Neural progenitor cell (in vitro differentiated cells): ENCODE measurements at regions not wholly inside any gene's neighbourhood (a gene's known extent, or its start where the extent isn't known, plus 50 kb on each side); places are given as distances from the start of the nearest gene placed in this dataset.

ENCODE experiments used
- DNase-seq: peaks from one replicate; pipeline ENCODE4 v3.0.0-alpha.2; 2016; ENCODE audit warnings: low spot score
- H2AFZ ChIP-seq: fragments of 200-600 bp; sonication (generic); replicated peaks from 2 replicates; pipeline ENCODE4 v1.6.1; 2016; ENCODE audit warnings: antibody characterized with exemption
- H3F3A ChIP-seq: fragments of 200-600 bp; sonication (generic); 2 replicates; pipeline ENCODE4 v1.6.1; 2016; ENCODE audit warnings: antibody characterized with exemption, low read depth
- H3K27ac ChIP-seq: fragments of 200-600 bp; sonication (generic); 2 replicates; pipeline ENCODE4 v1.5.1; 2016; ENCODE audit warnings: mild to moderate bottlenecking
- H3K27me3 ChIP-seq: fragments of 200-600 bp; sonication (generic); 2 replicates; pipeline ENCODE4 v1.6.1; 2016; ENCODE audit warnings: mild to moderate bottlenecking, moderate library complexity
- H3K36me3 ChIP-seq: fragments of 200-600 bp; sonication (generic); 2 replicates; pipeline ENCODE4 v1.5.1; 2016
- H3K4me1 ChIP-seq: fragments of 200-600 bp; sonication (generic); 2 replicates; pipeline ENCODE4 v1.6.1; 2016; ENCODE audit warnings: mixed run types
- H3K4me2 ChIP-seq: fragments of 200-600 bp; sonication (generic); 2 replicates; pipeline ENCODE4 v1.6.1; 2016
- H3K4me3 ChIP-seq: fragments of 200-600 bp; sonication (generic); 2 replicates; pipeline ENCODE4 v1.5.1; 2016
- H3K79me2 ChIP-seq: fragments of 200-600 bp; sonication (generic); 2 replicates; pipeline ENCODE4 v1.6.1; 2016; ENCODE audit warnings: low read depth
- H3K9ac ChIP-seq: fragments of 200-600 bp; sonication (generic); 2 replicates; pipeline ENCODE4 v1.6.1; 2016
- H3K9me3 ChIP-seq: fragments of 200-600 bp; sonication (generic); 2 replicates; pipeline ENCODE4 v1.5.1; 2016; ENCODE audit warnings: low read depth
- H4K20me1 ChIP-seq: fragments of 200-600 bp; sonication (generic); 2 replicates; pipeline ENCODE4 v1.6.1; 2016; ENCODE audit warnings: low read depth
- H3K27ac Mint-ChIP-seq: 3 replicates; pipeline ENCODE4 v1.8.0; 2021; ENCODE audit warnings: mixed read lengths
- H3K27me3 Mint-ChIP-seq: 2 replicates; pipeline ENCODE4 v1.8.0; 2022; ENCODE audit warnings: low read depth, mild to moderate bottlenecking, inconsistent platforms, moderate library complexity, mixed read lengths; ENCODE audit not compliant: insufficient read depth
- H3K36me3 Mint-ChIP-seq: 3 replicates; pipeline ENCODE4 v1.8.0; 2021; ENCODE audit warnings: mixed read lengths
- H3K4me1 Mint-ChIP-seq: 3 replicates; pipeline ENCODE4 v1.8.0; 2021; ENCODE audit warnings: mixed read lengths
- H3K4me3 Mint-ChIP-seq: 3 replicates; pipeline ENCODE4 v1.8.0; 2021; ENCODE audit warnings: mild to moderate bottlenecking, moderate library complexity, mixed read lengths
- H3K9me3 Mint-ChIP-seq: 3 replicates; pipeline ENCODE4 v1.8.0; 2020; ENCODE audit warnings: mixed read lengths
- EZH2 ChIP-seq: fragments of 200-600 bp; sonication (generic); IDR thresholded peaks from 2 replicates; pipeline ENCODE4 v1.6.1; 2017; ENCODE audit warnings: antibody characterized with exemption, mild to moderate bottlenecking, moderate library complexity
- EZH2phosphoT487 ChIP-seq: fragments of 200-600 bp; sonication (generic); IDR thresholded peaks from 2 replicates; pipeline ENCODE4 v1.6.1; 2017; ENCODE audit warnings: antibody characterized with exemption
- TF ChIP-seq, protein P1 (sequence below): fragments of 200-600 bp; sonication (generic); IDR thresholded peaks from 2 replicates; pipeline ENCODE4 v1.5.1; 2017; ENCODE audit warnings: antibody characterized with exemption, mild to moderate bottlenecking

DNA sequence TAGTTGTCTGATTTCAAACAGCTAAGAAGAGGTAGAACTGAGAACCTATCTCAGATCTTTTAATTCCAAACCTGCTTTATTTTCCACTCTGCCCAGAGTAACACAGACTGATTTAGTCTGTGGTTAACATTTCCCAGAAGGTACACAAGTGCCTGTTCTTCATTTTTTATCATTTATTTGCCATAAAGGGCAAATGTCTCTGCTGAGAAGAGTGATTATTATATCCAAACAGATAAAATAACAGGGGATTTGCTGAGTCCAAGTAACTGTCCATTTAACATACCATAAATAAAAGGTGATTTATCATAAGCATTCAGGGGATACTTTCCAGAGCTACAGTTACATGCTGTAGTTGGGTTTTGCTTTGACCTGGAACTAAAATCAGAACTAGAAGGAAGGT lies 617.7 kb downstream of the MBD2 start:
- Histone ChIP-seq H3K36me3 (no peaks in the 10 kb centered on the region), H3K4me3 (no peak overlapping the region), H2AFZ (no peak overlapping the region), H3K4me1 (no peaks in the 10 kb centered on the region), H3K27me3 (no peaks in the 10 kb centered on the region), H4K20me1 (no peaks in the 10 kb centered on the region), H3K79me2 (no peaks in the 10 kb centered on the region), H3K27ac (no peak overlapping the region), H3F3A (no peaks in the 10 kb centered on the region), H3K4me2 (no peak overlapping the region), H3K9ac (no peak overlapping the region), H3K9me3 (no peaks in the 10 kb centered on the region)
- TF ChIP-seq, protein P1, sequence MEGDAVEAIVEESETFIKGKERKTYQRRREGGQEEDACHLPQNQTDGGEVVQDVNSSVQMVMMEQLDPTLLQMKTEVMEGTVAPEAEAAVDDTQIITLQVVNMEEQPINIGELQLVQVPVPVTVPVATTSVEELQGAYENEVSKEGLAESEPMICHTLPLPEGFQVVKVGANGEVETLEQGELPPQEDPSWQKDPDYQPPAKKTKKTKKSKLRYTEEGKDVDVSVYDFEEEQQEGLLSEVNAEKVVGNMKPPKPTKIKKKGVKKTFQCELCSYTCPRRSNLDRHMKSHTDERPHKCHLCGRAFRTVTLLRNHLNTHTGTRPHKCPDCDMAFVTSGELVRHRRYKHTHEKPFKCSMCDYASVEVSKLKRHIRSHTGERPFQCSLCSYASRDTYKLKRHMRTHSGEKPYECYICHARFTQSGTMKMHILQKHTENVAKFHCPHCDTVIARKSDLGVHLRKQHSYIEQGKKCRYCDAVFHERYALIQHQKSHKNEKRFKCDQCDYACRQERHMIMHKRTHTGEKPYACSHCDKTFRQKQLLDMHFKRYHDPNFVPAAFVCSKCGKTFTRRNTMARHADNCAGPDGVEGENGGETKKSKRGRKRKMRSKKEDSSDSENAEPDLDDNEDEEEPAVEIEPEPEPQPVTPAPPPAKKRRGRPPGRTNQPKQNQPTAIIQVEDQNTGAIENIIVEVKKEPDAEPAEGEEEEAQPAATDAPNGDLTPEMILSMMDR = no peak
- TF ChIP-seq EZH2 (no peak), EZH2phosphoT487 (no peak)
- Mint-ChIP-seq H3K27ac (no peak overlapping the region), H3K27me3 (no peaks in the 10 kb centered on the region), H3K9me3 (no peaks in the 10 kb centered on the region), H3K4me3 (no peak overlapping the region), H3K4me1 (no peaks in the 10 kb centered on the region), H3K36me3 (no peaks in the 10 kb centered on the region)
- no peak for DNase-seq

DNA sequence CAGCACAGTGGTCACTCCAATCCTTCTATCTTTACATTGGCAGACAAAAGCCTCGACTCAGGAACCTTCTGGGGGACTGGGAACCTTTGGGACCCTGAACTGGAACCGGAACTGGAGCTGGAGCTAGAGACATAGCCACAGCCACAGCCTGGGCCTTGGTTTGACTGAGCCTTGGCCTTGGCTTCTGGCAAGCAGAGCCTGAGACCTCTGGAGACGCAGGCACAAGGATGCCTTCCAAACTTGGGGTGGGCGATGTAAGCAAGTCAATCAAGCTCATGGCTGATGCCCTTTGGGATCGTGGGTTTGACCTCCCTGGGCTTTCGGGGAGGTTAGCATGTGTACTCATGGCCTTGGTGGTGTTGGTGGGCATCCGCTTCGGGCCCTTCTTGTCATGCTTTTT lies 619.3 kb downstream of the MBD2 start:
- Mint-ChIP-seq H3K27ac (no peak overlapping the region), H3K27me3 (no peaks in the 10 kb centered on the region), H3K4me1 (no peaks in the 10 kb centered on the region), H3K9me3 (no peaks in the 10 kb centered on the region), H3K36me3 (no peaks in the 10 kb centered on the region), H3K4me3 (no peak overlapping the region)
- Histone ChIP-seq H3K4me3 (no peak overlapping the region), H3K4me2 (no peak overlapping the region), H3K4me1 (no peaks in the 10 kb centered on the region), H3K9ac (no peak overlapping the region), H2AFZ (no peak overlapping the region), H3K36me3 (no peaks in the 10 kb centered on the region), H3K79me2 (no peaks in the 10 kb centered on the region), H3K27me3 (no peaks in the 10 kb centered on the region), H3F3A (no peaks in the 10 kb centered on the region), H3K9me3 (no peaks in the 10 kb centered on the region), H3K27ac (no peak overlapping the region), H4K20me1 (no peaks in the 10 kb centered on the region)
- no peak for TF ChIP-seq EZH2
- no peak for TF ChIP-seq EZH2phosphoT487
- TF ChIP-seq, protein P1 = no peak
- DNase-seq = no peak

DNA sequence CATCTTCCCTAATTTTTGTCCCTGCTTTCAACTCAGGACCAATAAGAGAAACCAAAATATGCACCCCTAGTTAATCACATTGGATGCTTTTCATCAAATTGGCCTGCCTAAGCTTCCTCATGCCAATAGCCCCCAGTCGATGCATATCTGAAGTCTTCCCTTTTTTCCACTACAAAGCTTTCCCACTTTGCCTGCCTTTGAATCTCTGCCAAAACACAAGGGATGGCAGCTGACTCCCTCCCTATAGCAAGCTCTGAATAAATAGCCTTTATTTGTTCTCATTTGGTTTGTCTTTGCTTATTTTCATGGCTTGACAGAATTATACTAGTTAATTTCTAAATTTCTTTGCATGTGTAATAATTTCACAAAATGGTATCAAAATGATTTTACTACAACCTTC lies 621.2 kb downstream of the MBD2 start:
- no peak overlapping the region for H3K4me3 Mint-ChIP-seq
- Histone ChIP-seq H3K79me2 (no peaks in the 10 kb centered on the region), H3K4me1 (peaks cover 3% of the 10 kb centered on the region), H3K9me3 (no peaks in the 10 kb centered on the region), H3K27me3 (no peaks in the 10 kb centered on the region), H3K4me3 (no peak overlapping the region), H3F3A (no peaks in the 10 kb centered on the region), H3K36me3 (no peaks in the 10 kb centered on the region), H2AFZ (no peak overlapping the region), H4K20me1 (no peaks in the 10 kb centered on the region), H3K9ac (no peak overlapping the region), H3K27ac (no peak overlapping the region), H3K4me2 (no peak overlapping the region)
- TF ChIP-seq, protein P1 = no peak
- no peaks in the 10 kb centered on the region for H3K27me3 Mint-ChIP-seq
- DNase-seq = no peak
- no peak overlapping the region for H3K27ac Mint-ChIP-seq
- H3K9me3 Mint-ChIP-seq = no peaks in the 10 kb centered on the region
- no peaks in the 10 kb centered on the region for H3K36me3 Mint-ChIP-seq
- no peaks in the 10 kb centered on the region for H3K4me1 Mint-ChIP-seq

DNA sequence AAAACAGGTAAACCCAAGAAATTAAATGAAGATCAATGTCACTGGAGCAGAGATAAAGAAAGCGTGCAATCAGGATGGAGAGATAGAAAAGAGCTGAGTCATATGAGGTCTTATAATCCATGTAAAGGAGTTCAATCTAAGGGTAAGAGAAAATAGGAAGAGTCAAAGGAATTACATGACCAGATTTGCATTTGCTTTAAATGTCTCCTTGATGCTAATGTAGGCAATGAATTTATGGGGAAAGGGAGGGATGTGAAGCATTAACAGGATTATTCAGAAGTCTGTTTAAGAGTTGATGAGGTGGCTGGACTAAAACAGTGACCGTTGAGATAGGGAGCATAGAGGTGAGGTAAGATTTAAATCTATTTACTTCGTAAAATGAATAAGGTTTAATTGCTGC lies 623.1 kb downstream of the MBD2 start:
- no peaks in the 10 kb centered on the region for H3K9me3 ChIP-seq
- Mint-ChIP-seq H3K27me3 (no peaks in the 10 kb centered on the region), H3K4me1 (no peaks in the 10 kb centered on the region), H3K36me3 (no peaks in the 10 kb centered on the region), H3K27ac (no peak overlapping the region), H3K9me3 (no peaks in the 10 kb centered on the region), H3K4me3 (no peak overlapping the region)
- no peaks in the 10 kb centered on the region for H3K36me3 ChIP-seq
- H3K9ac ChIP-seq = no peak overlapping the region
- no peak overlapping the region for H2AFZ ChIP-seq
- no peak for DNase-seq
- H3K27me3 ChIP-seq = no peaks in the 10 kb centered on the region
- H3K4me2 ChIP-seq = no peak overlapping the region
- no peak for TF ChIP-seq EZH2
- TF ChIP-seq, protein P1 = no peak
- TF ChIP-seq EZH2phosphoT487 = no peak
- H3F3A ChIP-seq = no peaks in the 10 kb centered on the region
- peaks cover 3% of the 10 kb centered on the region for H3K4me1 ChIP-seq
- no peaks in the 10 kb centered on the region for H4K20me1 ChIP-seq
- no peak overlapping the region for H3K4me3 ChIP-seq
- no peaks in the 10 kb centered on the region for H3K79me2 ChIP-seq
- no peak overlapping the region for H3K27ac ChIP-seq
